ENCODE measurements at regions not wholly inside any gene's neighbourhood (a gene's known extent, or its start where the extent isn't known, plus 50 kb on each side); places are given as distances from the start of the nearest gene placed in this dataset.

- DNase-seq = no peak
Observed at GRCh38 chr16:73878611-73879010, 418.0 kb upstream of the PSMD7 start.

GRCh38 chr16:73877150-73877549 lies 419.5 kb upstream of the PSMD7 start:
- DNase-seq = no peak

GRCh38 chr16:73875996-73876690 lies 420.5 kb upstream of the PSMD7 start:
- DNase-seq = no peak

- no peak for DNase-seq
Observed at GRCh38 chr16:73874324-73874723, 422.3 kb upstream of the PSMD7 start.

- DNase-seq = no peak
Observed at GRCh38 chr16:73873643-73874042, 423.0 kb upstream of the PSMD7 start.

GRCh38 chr16:73872856-73873255 lies 423.8 kb upstream of the PSMD7 start:
- no peak for DNase-seq

- no peak for DNase-seq
Observed at GRCh38 chr16:73871088-73871733, 425.4 kb upstream of the PSMD7 start.

GRCh38 chr16:73869126-73869525 lies 427.5 kb upstream of the PSMD7 start:
- DNase-seq = no peak

- no peak for DNase-seq
Observed at GRCh38 chr16:73864868-73865267, 431.7 kb upstream of the PSMD7 start.

GRCh38 chr16:73858326-73858725 lies 438.3 kb upstream of the PSMD7 start:
- DNase-seq = no peak

- DNase-seq = no peak
Observed at GRCh38 chr16:73853968-73854367, 442.6 kb upstream of the PSMD7 start.

GRCh38 chr16:73852561-73852960 lies 444.1 kb upstream of the PSMD7 start:
- no peak for DNase-seq

GRCh38 chr16:73848993-73849392 lies 447.6 kb upstream of the PSMD7 start:
- no peak for DNase-seq

GRCh38 chr16:73847090-73847489 lies 449.5 kb upstream of the PSMD7 start:
- no peak for DNase-seq

GRCh38 chr16:73846356-73846755 lies 450.3 kb upstream of the PSMD7 start:
- DNase-seq = no peak

- no peak for DNase-seq
Observed at GRCh38 chr16:73846007-73846330, 450.6 kb upstream of the PSMD7 start.

- DNase-seq = no peak
Observed at GRCh38 chr16:73845238-73846006, 451.2 kb upstream of the PSMD7 start.

- DNase-seq = no peak
Observed at GRCh38 chr16:73840728-73841127, 455.9 kb upstream of the PSMD7 start.

- no peak for DNase-seq
Observed at GRCh38 chr16:73831220-73831619, 465.4 kb upstream of the PSMD7 start.

GRCh38 chr16:73823205-73823849 lies 473.3 kb upstream of the PSMD7 start:
- no peak for DNase-seq

GRCh38 chr16:73817526-73818324 lies 478.9 kb upstream of the PSMD7 start:
- no peak for DNase-seq

GRCh38 chr16:73813527-73813926 lies 483.1 kb upstream of the PSMD7 start:
- no peak for DNase-seq

- no peak for DNase-seq
Observed at GRCh38 chr16:73804456-73804855, 492.2 kb upstream of the PSMD7 start.
